ENCODE measurements at regions not wholly inside any gene's neighbourhood (a gene's known extent, or its start where the extent isn't known, plus 50 kb on each side); places are given as distances from the start of the nearest gene placed in this dataset.

- TF ChIP-seq POLR2A (IDR thresholded peaks at IDR 0.05) (no peak), CTCF (IDR thresholded peaks at IDR 0.05) (no peak)
- 43 to 49% methylated on average over 4 of the region's 4 CpGs for WGBS, 2 donors
- intact Hi-C loops (cut with DNase I; ENCODE audit: low total_unique reads) = no loop called here
These were observed 657.7 kb upstream of the GOT2 start for GRCh38 chr16:59391617-59392364.

GRCh38 chr16:59385959-59386358, 651.8 kb upstream of the GOT2 start:
- no peak for TF ChIP-seq POLR2A (IDR thresholded peaks at IDR 0.05)
- no peak for TF ChIP-seq CTCF (IDR thresholded peaks at IDR 0.05)
- DNase-seq (ENCODE audit: low spot score in 2 of 2) = peak in 1 of 2 donors; percentile 15
- WGBS, 2 donors = 40 to 51% methylated on average over 3 of the region's 3 CpGs
- no peak overlapping the region for H3K4me3 ChIP-seq (ENCODE audit: low read depth, poor library complexity, severe bottlenecking)
- intact Hi-C loops (cut with DNase I; ENCODE audit: low total_unique reads) = no loop called here

More at GRCh38 chr16:59391617-59392364, 657.7 kb upstream of the GOT2 start:
- H3K4me3 ChIP-seq (ENCODE audit: low read depth, poor library complexity, severe bottlenecking) = no peak overlapping the region
- DNase-seq (ENCODE audit: low spot score in 2 of 2) = no peak

- no peak for DNase-seq (ENCODE audit: low spot score in 2 of 2)
- TF ChIP-seq CTCF (IDR thresholded peaks at IDR 0.05) (no peak), POLR2A (IDR thresholded peaks at IDR 0.05) (no peak)
- H3K4me3 ChIP-seq (ENCODE audit: low read depth, poor library complexity, severe bottlenecking) = no peak overlapping the region
- intact Hi-C loops (cut with DNase I; ENCODE audit: low total_unique reads) = no loop called here
- 72 to 92% methylated on average over 3 of the region's 3 CpGs for WGBS, 2 donors
These were observed 651.4 kb upstream of the GOT2 start for GRCh38 chr16:59385491-59385890.

- no peak for DNase-seq (ENCODE audit: low spot score in 2 of 2)
- H3K4me3 ChIP-seq (ENCODE audit: low read depth, poor library complexity, severe bottlenecking) = no peak overlapping the region
- TF ChIP-seq POLR2A (IDR thresholded peaks at IDR 0.05) (no peak), CTCF (IDR thresholded peaks at IDR 0.05) (no peak)
- intact Hi-C loops (cut with DNase I; ENCODE audit: low total_unique reads) = no loop called here
These were observed 639.5 kb upstream of the GOT2 start for GRCh38 chr16:59373632-59374031.

- H3K4me3 ChIP-seq (ENCODE audit: low read depth, poor library complexity, severe bottlenecking) = no peak overlapping the region
- TF ChIP-seq CTCF (IDR thresholded peaks at IDR 0.05) = no peak
- TF ChIP-seq POLR2A (IDR thresholded peaks at IDR 0.05) = no peak
- intact Hi-C loops (cut with DNase I; ENCODE audit: low total_unique reads) = no loop called here
- 74 to 80% methylated on average over 4 of the region's 4 CpGs for WGBS, 2 donors
- no peak for DNase-seq (ENCODE audit: low spot score in 2 of 2)
These were observed 636.6 kb upstream of the GOT2 start for GRCh38 chr16:59370717-59371116.

- TF ChIP-seq POLR2A (IDR thresholded peaks at IDR 0.05) (no peak), CTCF (IDR thresholded peaks at IDR 0.05) (no peak)
- WGBS, 2 donors = 75 to 76% methylated on average over 5 of the region's 5 CpGs
- no peak overlapping the region for H3K4me3 ChIP-seq (ENCODE audit: low read depth, poor library complexity, severe bottlenecking)
- DNase-seq (ENCODE audit: low spot score in 2 of 2) = no peak
- intact Hi-C loops (cut with DNase I; ENCODE audit: low total_unique reads) = no loop called here
These were observed 635.4 kb upstream of the GOT2 start for GRCh38 chr16:59369523-59369922.

All from lower leg skin (tissue), 4 donors.